GM23338 (cell line): ENCODE measurements at regions not wholly inside any gene's neighbourhood (a gene's known extent, or its start where the extent isn't known, plus 50 kb on each side); places are given as distances from the start of the nearest gene placed in this dataset.

Experiments
- ATAC-seq: fragments of 200-7000 bp; cut with Tn5 transposase; 3 replicates; pipeline ENCODE4 v1.9.1; 2020
- DNase-seq: peaks from one replicate; pipeline ENCODE4 v3.0.0-alpha.2; 2015; ENCODE audit warnings: low spot score
- H2AFZ ChIP-seq: fragments of 200-600 bp; sonication (generic); 2 replicates; pipeline ENCODE4 v1.8.0; 2016; ENCODE audit warnings: antibody characterized with exemption, mild to moderate bottlenecking, moderate library complexity
- H3F3A ChIP-seq: fragments of 200-600 bp; sonication (generic); replicated peaks from 2 replicates; pipeline ENCODE4 v1.8.0; 2017; ENCODE audit warnings: antibody characterized with exemption, mixed run types, low read depth
- H3K27ac ChIP-seq: fragments of 200-600 bp; sonication (generic); 2 replicates; pipeline ENCODE4 v1.6.1; 2016; ENCODE audit warnings: low read depth
- H3K27me3 ChIP-seq: fragments of 200-600 bp; sonication (generic); 2 replicates; pipeline ENCODE4 v1.8.0; 2016; ENCODE audit warnings: mild to moderate bottlenecking, mixed run types, moderate library complexity; ENCODE audit not compliant: insufficient read depth
- H3K36me3 ChIP-seq: fragments of 200-600 bp; sonication (generic); 2 replicates; pipeline ENCODE4 v1.8.0; 2016; ENCODE audit warnings: mild to moderate bottlenecking; ENCODE audit not compliant: insufficient read depth
- H3K4me1 ChIP-seq: fragments of 200-600 bp; sonication (generic); 2 replicates; pipeline ENCODE4 v1.8.0; 2016; ENCODE audit warnings: mild to moderate bottlenecking, moderate library complexity; ENCODE audit not compliant: insufficient read depth
- H3K4me2 ChIP-seq: fragments of 200-600 bp; sonication (generic); 2 replicates; pipeline ENCODE4 v1.7.1; 2017; ENCODE audit warnings: mixed run types
- H3K4me3 ChIP-seq: fragments of 200-600 bp; sonication (generic); 2 replicates; pipeline ENCODE4 v1.6.1; 2016; ENCODE audit warnings: mixed run types
- H3K79me2 ChIP-seq: fragments of 200-600 bp; sonication (generic); replicated peaks from 2 replicates; pipeline ENCODE4 v1.8.0; 2017; ENCODE audit warnings: mild to moderate bottlenecking; ENCODE audit not compliant: insufficient read depth
- H3K9me2 ChIP-seq: fragments of 200-600 bp; sonication (generic); 2 replicates; pipeline ENCODE4 v1.8.0; 2017; ENCODE audit not compliant: insufficient read depth
- H4K20me1 ChIP-seq: fragments of 200-600 bp; sonication (generic); replicated peaks from 2 replicates; pipeline ENCODE4 v1.8.0; 2017; ENCODE audit warnings: mild to moderate bottlenecking; ENCODE audit not compliant: insufficient read depth
- H3K27ac Mint-ChIP-seq: 2 replicates; pipeline ENCODE4 v1.8.0; 2020; ENCODE audit warnings: inconsistent platforms, mild to moderate bottlenecking, moderate library complexity, mixed read lengths
- H3K27me3 Mint-ChIP-seq: 3 replicates; pipeline ENCODE4 v1.8.0; 2022; ENCODE audit warnings: low read depth, mild to moderate bottlenecking, moderate library complexity, mixed read lengths, inconsistent platforms; ENCODE audit not compliant: insufficient read depth, poor library complexity
- H3K36me3 Mint-ChIP-seq: 3 replicates; pipeline ENCODE4 v1.8.0; 2021; ENCODE audit warnings: low read depth, mild to moderate bottlenecking, inconsistent platforms, moderate library complexity, mixed read lengths
- H3K4me1 Mint-ChIP-seq: 3 replicates; pipeline ENCODE4 v1.8.0; 2020; ENCODE audit warnings: mild to moderate bottlenecking, inconsistent platforms, mixed read lengths
- H3K4me3 Mint-ChIP-seq: 3 replicates; pipeline ENCODE4 v1.8.0; 2021; ENCODE audit warnings: moderate library complexity, mild to moderate bottlenecking, inconsistent platforms, mixed read lengths
- H3K9me3 Mint-ChIP-seq: 3 replicates; pipeline ENCODE4 v1.8.0; 2020; ENCODE audit warnings: moderate library complexity, mild to moderate bottlenecking, inconsistent platforms, mixed read lengths
- CREB1 ChIP-seq: fragments of 250-450 bp; sonication (Bioruptor Pico); IDR thresholded peaks from 2 replicates; pipeline ENCODE4 v1.5.0; 2020; ENCODE audit warnings: low read depth, mild to moderate bottlenecking, moderate library complexity
- CTCF ChIP-seq, 2 experiments: fragments of 200-600 bp in 1 of 2; sonication (generic) in 1 of 2; conservative IDR thresholded peaks; 2 replicates each; pipeline versions ENCODE4 v1.5.1 to v1.6.1; 2016 to 2017; ENCODE audit warnings: antibody characterized with exemption in 2 of 2, low read depth in 2 of 2, mild to moderate bottlenecking in 2 of 2, moderate library complexity in 1 of 2
- EZH2phosphoT487 ChIP-seq: fragments of 200-600 bp; sonication (generic); IDR thresholded peaks from one replicate; pipeline ENCODE4 v1.8.1; 2018; ENCODE audit warnings: antibody characterized with exemption; ENCODE audit not compliant: unreplicated experiment
- JUNB ChIP-seq: IDR thresholded peaks from one replicate; pipeline ENCODE4 v1.6.1; 2016; ENCODE audit warnings: antibody characterized with exemption; ENCODE audit not compliant: unreplicated experiment
- NANOG ChIP-seq: IDR thresholded peaks from 2 replicates; pipeline ENCODE4 v1.6.1; 2016; ENCODE audit warnings: antibody characterized with exemption, borderline replicate concordance
- POLR2AphosphoS5 ChIP-seq: IDR thresholded peaks from 2 replicates; pipeline ENCODE4 v1.6.1; 2016; ENCODE audit warnings: antibody characterized with exemption, low read depth
- STAT1 ChIP-seq: IDR thresholded peaks from one replicate; pipeline ENCODE4 v1.6.1; 2016; ENCODE audit warnings: antibody characterized with exemption; ENCODE audit not compliant: unreplicated experiment
- ZNF114 ChIP-seq: fragments of 250-450 bp; sonication (Bioruptor Pico); IDR thresholded peaks from 2 replicates; pipeline ENCODE4 v1.5.0; 2020; ENCODE audit warnings: mild to moderate bottlenecking, moderate library complexity
- ZNF331 ChIP-seq: fragments of 250-450 bp; sonication (Bioruptor Pico); IDR thresholded peaks from 2 replicates; pipeline ENCODE4 v1.5.0; 2020; ENCODE audit warnings: low read depth, mild to moderate bottlenecking, moderate library complexity
- TF ChIP-seq, protein P1 (sequence below): fragments of 250-450 bp; sonication (Bioruptor Pico); IDR thresholded peaks from 2 replicates; pipeline ENCODE4 v1.5.0; 2020; ENCODE audit warnings: mild to moderate bottlenecking, moderate library complexity
- TF ChIP-seq, protein P2 (sequence below): IDR thresholded peaks from one replicate; pipeline ENCODE4 v1.6.1; 2018; ENCODE audit warnings: antibody characterized with exemption; ENCODE audit not compliant: unreplicated experiment
- TF ChIP-seq, protein P3 (sequence below): IDR thresholded peaks from 2 replicates; pipeline ENCODE4 v1.6.1; 2016; ENCODE audit warnings: antibody characterized with exemption

DNA sequence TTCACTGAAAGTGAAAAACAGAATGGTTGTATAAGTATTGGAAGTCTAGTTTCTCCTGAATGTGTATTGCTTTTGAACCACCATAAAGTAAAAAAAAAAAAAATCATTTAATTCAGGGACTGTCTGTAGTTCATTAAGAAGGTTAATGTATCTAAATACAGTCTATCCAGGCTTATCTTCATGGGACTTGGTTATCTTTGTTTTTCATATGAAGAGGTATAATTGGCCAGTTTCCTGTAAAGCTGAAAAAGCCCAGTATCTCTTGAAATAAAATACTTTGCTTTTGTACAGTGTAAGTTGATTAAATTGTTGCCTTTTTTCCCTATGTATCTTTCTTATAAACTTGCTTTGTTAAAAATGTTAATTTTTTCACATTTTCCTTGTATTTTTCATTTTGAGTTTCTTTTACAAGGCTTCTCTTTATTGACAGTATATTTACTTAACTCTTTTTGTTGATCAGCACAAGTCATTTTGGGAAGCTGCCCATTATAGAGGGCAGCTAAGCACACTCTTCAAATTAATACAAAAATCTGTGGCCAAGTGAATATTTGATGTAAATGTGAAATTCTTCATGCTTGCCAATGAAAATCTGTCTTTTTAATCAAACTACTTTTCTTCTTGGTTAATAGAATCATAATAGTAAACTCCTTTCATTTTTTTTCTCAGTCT is 156.0 kb downstream of the TMTC3 start:
- H3K4me1 Mint-ChIP-seq = peaks cover 3% of the 10 kb centered on the region; the same call in 2 of the 3 replicates
- H3K4me3 ChIP-seq = no peak overlapping the region
- peaks cover 12% of the 10 kb centered on the region for H3K9me2 ChIP-seq
- no peaks in the 10 kb centered on the region for H3K27me3 ChIP-seq
- H3K27ac ChIP-seq = no peak overlapping the region
- no peak overlapping the region for H3K4me2 ChIP-seq
- no peaks in the 10 kb centered on the region for H3K9me3 Mint-ChIP-seq
- H3F3A ChIP-seq = no peaks in the 10 kb centered on the region
- no peak overlapping the region for H2AFZ ChIP-seq
- no peak for DNase-seq
- no peaks in the 10 kb centered on the region for H3K4me1 ChIP-seq
- H3K27me3 Mint-ChIP-seq = peaks cover 1% of the 10 kb centered on the region
- H3K79me2 ChIP-seq = no peaks in the 10 kb centered on the region
- H3K36me3 Mint-ChIP-seq = no peaks in the 10 kb centered on the region
- no peak overlapping the region for H3K4me3 Mint-ChIP-seq
- no peaks in the 10 kb centered on the region for H4K20me1 ChIP-seq
- H3K27ac Mint-ChIP-seq = no peak overlapping the region
- TF ChIP-seq ZNF331 (CRISPR knock-in tag) (no peak), STAT1 (no peak), JUNB (no peak), CTCF (conservative IDR thresholded peaks at IDR 0.05; ENCODE audit: low read depth in 2 of 2) (no peak), ZNF114 (CRISPR knock-in tag) (no peak), EZH2phosphoT487 (no peak), POLR2AphosphoS5 (no peak), NANOG (no peak), CREB1 (CRISPR knock-in tag) (no peak)
- TF ChIP-seq, protein P1, sequence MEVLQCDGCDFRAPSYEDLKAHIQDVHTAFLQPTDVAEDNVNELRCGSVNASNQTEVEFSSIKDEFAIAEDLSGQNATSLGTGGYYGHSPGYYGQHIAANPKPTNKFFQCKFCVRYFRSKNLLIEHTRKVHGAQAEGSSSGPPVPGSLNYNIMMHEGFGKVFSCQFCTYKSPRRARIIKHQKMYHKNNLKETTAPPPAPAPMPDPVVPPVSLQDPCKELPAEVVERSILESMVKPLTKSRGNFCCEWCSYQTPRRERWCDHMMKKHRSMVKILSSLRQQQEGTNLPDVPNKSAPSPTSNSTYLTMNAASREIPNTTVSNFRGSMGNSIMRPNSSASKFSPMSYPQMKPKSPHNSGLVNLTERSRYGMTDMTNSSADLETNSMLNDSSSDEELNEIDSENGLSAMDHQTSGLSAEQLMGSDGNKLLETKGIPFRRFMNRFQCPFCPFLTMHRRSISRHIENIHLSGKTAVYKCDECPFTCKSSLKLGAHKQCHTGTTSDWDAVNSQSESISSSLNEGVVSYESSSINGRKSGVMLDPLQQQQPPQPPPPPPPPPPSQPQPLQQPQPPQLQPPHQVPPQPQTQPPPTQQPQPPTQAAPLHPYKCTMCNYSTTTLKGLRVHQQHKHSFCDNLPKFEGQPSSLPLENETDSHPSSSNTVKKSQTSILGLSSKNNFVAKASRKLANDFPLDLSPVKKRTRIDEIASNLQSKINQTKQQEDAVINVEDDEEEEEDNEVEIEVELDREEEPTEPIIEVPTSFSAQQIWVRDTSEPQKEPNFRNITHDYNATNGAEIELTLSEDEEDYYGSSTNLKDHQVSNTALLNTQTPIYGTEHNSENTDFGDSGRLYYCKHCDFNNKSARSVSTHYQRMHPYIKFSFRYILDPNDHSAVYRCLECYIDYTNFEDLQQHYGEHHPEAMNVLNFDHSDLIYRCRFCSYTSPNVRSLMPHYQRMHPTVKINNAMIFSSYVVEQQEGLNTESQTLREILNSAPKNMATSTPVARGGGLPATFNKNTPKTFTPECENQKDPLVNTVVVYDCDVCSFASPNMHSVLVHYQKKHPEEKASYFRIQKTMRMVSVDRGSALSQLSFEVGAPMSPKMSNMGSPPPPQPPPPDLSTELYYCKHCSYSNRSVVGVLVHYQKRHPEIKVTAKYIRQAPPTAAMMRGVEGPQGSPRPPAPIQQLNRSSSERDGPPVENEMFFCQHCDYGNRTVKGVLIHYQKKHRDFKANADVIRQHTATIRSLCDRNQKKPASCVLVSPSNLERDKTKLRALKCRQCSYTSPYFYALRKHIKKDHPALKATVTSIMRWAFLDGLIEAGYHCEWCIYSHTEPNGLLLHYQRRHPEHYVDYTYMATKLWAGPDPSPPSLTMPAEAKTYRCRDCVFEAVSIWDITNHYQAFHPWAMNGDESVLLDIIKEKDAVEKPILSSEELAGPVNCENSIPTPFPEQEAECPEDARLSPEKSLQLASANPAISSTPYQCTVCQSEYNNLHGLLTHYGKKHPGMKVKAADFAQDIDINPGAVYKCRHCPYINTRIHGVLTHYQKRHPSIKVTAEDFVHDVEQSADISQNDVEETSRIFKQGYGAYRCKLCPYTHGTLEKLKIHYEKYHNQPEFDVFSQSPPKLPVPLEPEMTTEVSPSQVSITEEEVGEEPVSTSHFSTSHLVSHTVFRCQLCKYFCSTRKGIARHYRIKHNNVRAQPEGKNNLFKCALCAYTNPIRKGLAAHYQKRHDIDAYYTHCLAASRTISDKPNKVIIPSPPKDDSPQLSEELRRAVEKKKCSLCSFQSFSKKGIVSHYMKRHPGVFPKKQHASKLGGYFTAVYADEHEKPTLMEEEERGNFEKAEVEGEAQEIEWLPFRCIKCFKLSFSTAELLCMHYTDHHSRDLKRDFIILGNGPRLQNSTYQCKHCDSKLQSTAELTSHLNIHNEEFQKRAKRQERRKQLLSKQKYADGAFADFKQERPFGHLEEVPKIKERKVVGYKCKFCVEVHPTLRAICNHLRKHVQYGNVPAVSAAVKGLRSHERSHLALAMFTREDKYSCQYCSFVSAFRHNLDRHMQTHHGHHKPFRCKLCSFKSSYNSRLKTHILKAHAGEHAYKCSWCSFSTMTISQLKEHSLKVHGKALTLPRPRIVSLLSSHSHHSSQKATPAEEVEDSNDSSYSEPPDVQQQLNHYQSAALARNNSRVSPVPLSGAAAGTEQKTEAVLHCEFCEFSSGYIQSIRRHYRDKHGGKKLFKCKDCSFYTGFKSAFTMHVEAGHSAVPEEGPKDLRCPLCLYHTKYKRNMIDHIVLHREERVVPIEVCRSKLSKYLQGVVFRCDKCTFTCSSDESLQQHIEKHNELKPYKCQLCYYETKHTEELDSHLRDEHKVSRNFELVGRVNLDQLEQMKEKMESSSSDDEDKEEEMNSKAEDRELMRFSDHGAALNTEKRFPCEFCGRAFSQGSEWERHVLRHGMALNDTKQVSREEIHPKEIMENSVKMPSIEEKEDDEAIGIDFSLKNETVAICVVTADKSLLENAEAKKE = no peak
- TF ChIP-seq, protein P2, sequence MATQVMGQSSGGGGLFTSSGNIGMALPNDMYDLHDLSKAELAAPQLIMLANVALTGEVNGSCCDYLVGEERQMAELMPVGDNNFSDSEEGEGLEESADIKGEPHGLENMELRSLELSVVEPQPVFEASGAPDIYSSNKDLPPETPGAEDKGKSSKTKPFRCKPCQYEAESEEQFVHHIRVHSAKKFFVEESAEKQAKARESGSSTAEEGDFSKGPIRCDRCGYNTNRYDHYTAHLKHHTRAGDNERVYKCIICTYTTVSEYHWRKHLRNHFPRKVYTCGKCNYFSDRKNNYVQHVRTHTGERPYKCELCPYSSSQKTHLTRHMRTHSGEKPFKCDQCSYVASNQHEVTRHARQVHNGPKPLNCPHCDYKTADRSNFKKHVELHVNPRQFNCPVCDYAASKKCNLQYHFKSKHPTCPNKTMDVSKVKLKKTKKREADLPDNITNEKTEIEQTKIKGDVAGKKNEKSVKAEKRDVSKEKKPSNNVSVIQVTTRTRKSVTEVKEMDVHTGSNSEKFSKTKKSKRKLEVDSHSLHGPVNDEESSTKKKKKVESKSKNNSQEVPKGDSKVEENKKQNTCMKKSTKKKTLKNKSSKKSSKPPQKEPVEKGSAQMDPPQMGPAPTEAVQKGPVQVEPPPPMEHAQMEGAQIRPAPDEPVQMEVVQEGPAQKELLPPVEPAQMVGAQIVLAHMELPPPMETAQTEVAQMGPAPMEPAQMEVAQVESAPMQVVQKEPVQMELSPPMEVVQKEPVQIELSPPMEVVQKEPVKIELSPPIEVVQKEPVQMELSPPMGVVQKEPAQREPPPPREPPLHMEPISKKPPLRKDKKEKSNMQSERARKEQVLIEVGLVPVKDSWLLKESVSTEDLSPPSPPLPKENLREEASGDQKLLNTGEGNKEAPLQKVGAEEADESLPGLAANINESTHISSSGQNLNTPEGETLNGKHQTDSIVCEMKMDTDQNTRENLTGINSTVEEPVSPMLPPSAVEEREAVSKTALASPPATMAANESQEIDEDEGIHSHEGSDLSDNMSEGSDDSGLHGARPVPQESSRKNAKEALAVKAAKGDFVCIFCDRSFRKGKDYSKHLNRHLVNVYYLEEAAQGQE = no peak
- TF ChIP-seq, protein P3, sequence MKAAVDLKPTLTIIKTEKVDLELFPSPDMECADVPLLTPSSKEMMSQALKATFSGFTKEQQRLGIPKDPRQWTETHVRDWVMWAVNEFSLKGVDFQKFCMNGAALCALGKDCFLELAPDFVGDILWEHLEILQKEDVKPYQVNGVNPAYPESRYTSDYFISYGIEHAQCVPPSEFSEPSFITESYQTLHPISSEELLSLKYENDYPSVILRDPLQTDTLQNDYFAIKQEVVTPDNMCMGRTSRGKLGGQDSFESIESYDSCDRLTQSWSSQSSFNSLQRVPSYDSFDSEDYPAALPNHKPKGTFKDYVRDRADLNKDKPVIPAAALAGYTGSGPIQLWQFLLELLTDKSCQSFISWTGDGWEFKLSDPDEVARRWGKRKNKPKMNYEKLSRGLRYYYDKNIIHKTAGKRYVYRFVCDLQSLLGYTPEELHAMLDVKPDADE = no peak
- H3K36me3 ChIP-seq = no peaks in the 10 kb centered on the region
- no peak for ATAC-seq
